Endometrium (tissue), 2 donors: ENCODE measurements at regions not wholly inside any gene's neighbourhood (a gene's known extent, or its start where the extent isn't known, plus 50 kb on each side); places are given as distances from the start of the nearest gene placed in this dataset.
A peak's percentile ranks its signal among the peaks of the same experiment; 100 is the strongest.
"Not testable (repeated sequence)": the region's sequence is repeated elsewhere in the genome, so short reads cannot be mapped to it uniquely, and the experiment has no call there.

Source experiments
- FAIRE-seq: peaks from 2 replicates; lab custom pipeline; 2012; peaks lifted over from hg19 to GRCh38; lab: Jason Lieb, UNC
- donor health status: control.
- donor health status: control.

GRCh38 chr13:44748439-44748838 is 172.3 kb upstream of the TSC22D1 start:
- no peak for FAIRE-seq

GRCh38 chr13:44747179-44747578 is 171.0 kb upstream of the TSC22D1 start:
- no peak for FAIRE-seq

- no peak for FAIRE-seq
Observed at GRCh38 chr13:44746690-44747089, 170.6 kb upstream of the TSC22D1 start.

GRCh38 chr13:44744880-44745633 is 168.9 kb upstream of the TSC22D1 start:
- FAIRE-seq = no peak

GRCh38 chr13:44739539-44739938 is 163.4 kb upstream of the TSC22D1 start:
- FAIRE-seq = no peak

GRCh38 chr13:44739120-44739519 is 163.0 kb upstream of the TSC22D1 start:
- no peak for FAIRE-seq

- no peak for FAIRE-seq
Observed at GRCh38 chr13:44738463-44738862, 162.3 kb upstream of the TSC22D1 start.

GRCh38 chr13:44735806-44736205 is 159.7 kb upstream of the TSC22D1 start:
- peak; percentile 39 for FAIRE-seq

- FAIRE-seq = no peak
Observed at GRCh38 chr13:44734201-44734707, 158.1 kb upstream of the TSC22D1 start.

- no peak for FAIRE-seq
Observed at GRCh38 chr13:44732503-44733098, 156.5 kb upstream of the TSC22D1 start.

GRCh38 chr13:44730851-44731250 is 154.7 kb upstream of the TSC22D1 start:
- no peak for FAIRE-seq

GRCh38 chr13:44730099-44730498 is 154.0 kb upstream of the TSC22D1 start:
- no peak for FAIRE-seq

- not testable (repeated sequence) for FAIRE-seq
Observed at GRCh38 chr13:44727591-44727990, 151.5 kb upstream of the TSC22D1 start.

- FAIRE-seq = no peak
Observed at GRCh38 chr13:44726778-44727177, 150.6 kb upstream of the TSC22D1 start.

- FAIRE-seq = peak; percentile 85
Observed at GRCh38 chr13:44726214-44726613, 150.1 kb upstream of the TSC22D1 start.

- FAIRE-seq = no peak
Observed at GRCh38 chr13:44719857-44720671, 143.9 kb upstream of the TSC22D1 start.

GRCh38 chr13:44718467-44718866 is 142.3 kb upstream of the TSC22D1 start:
- no peak for FAIRE-seq

GRCh38 chr13:44715287-44716230 is 139.4 kb upstream of the TSC22D1 start:
- FAIRE-seq = no peak

- FAIRE-seq = peak; percentile 92
Observed at GRCh38 chr13:44713788-44714469, 137.8 kb upstream of the TSC22D1 start.

GRCh38 chr13:44711706-44712105 is 135.6 kb upstream of the TSC22D1 start:
- FAIRE-seq = peak; percentile 46

- no peak for FAIRE-seq
Observed at GRCh38 chr13:44710576-44710975, 134.4 kb upstream of the TSC22D1 start.
